Vagina (tissue), 2 donors: ENCODE measurements at regions not wholly inside any gene's neighbourhood (a gene's known extent, or its start where the extent isn't known, plus 50 kb on each side); places are given as distances from the start of the nearest gene placed in this dataset.

Experiments
- CTCF ChIP-seq, 3 experiments: fragments of 450-650 bp in 2 of 3; fragments of 200-600 bp in 1 of 3; sonication (generic) in 1 of 3; IDR thresholded peaks; one replicate each; pipeline ENCODE4 v1.5.1; 2017 to 2019; ENCODE audit warnings: antibody characterized with exemption in 3 of 3, mild to moderate bottlenecking in 2 of 3, moderate library complexity in 2 of 3
- POLR2A ChIP-seq, 2 donors: fragments of 450-650 bp; IDR thresholded peaks; one replicate each; pipeline ENCODE4 v1.6.1; 2017; ENCODE audit warnings: antibody characterized with exemption in 2 of 2, mild to moderate bottlenecking in 2 of 2, moderate library complexity in 2 of 2

- no peak for TF ChIP-seq CTCF (IDR thresholded peaks at IDR 0.05)
- no peak for TF ChIP-seq POLR2A (IDR thresholded peaks at IDR 0.05)
Observed at GRCh38 chr13:62510906-62511655, 1095.4 kb upstream of the PCDH20 start.
